CD4-positive, alpha-beta T cell treated with Interleukin-10 for 1 hour (primary cell): ENCODE measurements at regions not wholly inside any gene's neighbourhood (a gene's known extent, or its start where the extent isn't known, plus 50 kb on each side); places are given as distances from the start of the nearest gene placed in this dataset.
A peak's percentile ranks its signal among the peaks of the same experiment; 100 is the strongest.
"Not testable (repeated sequence)": the region's sequence is repeated elsewhere in the genome, so short reads cannot be mapped to it uniquely, and the experiment has no call there.

ENCODE experiments used
- DNase-seq: peaks from one replicate; pipeline ENCODE4 v3.0.0-alpha.2; 2020

- DNase-seq = no peak
Measured at GRCh38 chr6:26235302-26235670, 129.7 kb upstream of the BTN3A2 start.

- not testable (repeated sequence) for DNase-seq
Measured at GRCh38 chr6:26239415-26239814, 125.6 kb upstream of the BTN3A2 start.

GRCh38 chr6:26240157-26241032 lies 124.6 kb upstream of the BTN3A2 start:
- peak; percentile 93 for DNase-seq

GRCh38 chr6:26241033-26241895 lies 123.7 kb upstream of the BTN3A2 start:
- peak; percentile 68 for DNase-seq

DNA sequence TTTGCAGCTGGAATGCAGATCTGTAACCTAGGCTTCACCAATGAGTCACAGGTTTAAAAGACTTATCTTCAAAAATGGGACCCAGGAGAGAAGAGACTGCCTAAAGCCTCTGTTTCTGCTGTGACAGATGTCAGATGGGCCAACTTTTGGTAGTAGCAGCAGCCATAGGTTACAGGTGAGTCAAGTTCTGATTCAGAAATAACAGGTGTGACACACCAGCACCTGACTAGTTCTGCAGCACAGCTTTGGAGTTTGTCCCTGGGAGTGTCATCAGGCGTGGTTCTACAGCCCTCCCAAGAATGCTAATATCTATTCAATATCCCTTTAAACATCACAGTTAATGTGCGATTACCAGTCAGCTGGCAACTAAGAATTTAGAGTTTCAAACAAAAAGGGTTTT lies 121.9 kb upstream of the BTN3A2 start:
- DNase-seq = no peak

- DNase-seq = no peak
Measured at GRCh38 chr6:26243752-26244151, 121.2 kb upstream of the BTN3A2 start.

GRCh38 chr6:26246058-26246457 lies 118.9 kb upstream of the BTN3A2 start:
- DNase-seq = no peak

DNA sequence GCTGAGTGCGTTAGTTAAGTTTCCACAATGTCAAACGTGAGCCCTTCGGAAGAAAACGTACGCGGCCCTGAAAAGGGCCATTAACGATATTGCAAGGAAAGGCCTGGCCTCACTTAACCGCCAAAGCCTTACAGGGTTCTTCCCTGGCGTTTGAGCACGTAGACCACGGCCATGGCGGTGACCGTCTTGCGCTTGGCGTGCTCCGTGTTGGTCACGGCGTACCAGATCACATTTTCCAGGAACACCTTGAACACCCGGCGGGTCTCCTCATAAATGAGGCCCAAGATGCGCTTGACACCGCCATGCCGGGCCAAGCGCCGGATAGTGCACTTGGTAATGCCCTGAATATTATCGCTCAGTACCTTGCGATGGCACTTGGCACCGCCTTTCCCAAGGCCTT lies 118.4 kb upstream of the BTN3A2 start:
- no peak for DNase-seq

DNA sequence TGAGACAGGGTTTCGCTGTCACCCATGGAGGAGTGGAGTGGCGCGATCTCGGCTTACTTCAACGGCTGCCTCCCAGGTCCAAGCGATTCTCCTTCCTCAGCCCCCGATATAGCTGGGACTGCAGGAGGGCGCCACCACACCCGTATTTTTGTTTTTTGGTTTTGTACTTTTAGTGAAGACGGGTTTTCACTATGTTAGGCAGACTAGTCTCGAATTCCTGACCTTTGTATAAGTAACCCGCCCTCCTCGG lies 115.4 kb upstream of the BTN3A2 start:
- DNase-seq = peak; percentile 52

DNA sequence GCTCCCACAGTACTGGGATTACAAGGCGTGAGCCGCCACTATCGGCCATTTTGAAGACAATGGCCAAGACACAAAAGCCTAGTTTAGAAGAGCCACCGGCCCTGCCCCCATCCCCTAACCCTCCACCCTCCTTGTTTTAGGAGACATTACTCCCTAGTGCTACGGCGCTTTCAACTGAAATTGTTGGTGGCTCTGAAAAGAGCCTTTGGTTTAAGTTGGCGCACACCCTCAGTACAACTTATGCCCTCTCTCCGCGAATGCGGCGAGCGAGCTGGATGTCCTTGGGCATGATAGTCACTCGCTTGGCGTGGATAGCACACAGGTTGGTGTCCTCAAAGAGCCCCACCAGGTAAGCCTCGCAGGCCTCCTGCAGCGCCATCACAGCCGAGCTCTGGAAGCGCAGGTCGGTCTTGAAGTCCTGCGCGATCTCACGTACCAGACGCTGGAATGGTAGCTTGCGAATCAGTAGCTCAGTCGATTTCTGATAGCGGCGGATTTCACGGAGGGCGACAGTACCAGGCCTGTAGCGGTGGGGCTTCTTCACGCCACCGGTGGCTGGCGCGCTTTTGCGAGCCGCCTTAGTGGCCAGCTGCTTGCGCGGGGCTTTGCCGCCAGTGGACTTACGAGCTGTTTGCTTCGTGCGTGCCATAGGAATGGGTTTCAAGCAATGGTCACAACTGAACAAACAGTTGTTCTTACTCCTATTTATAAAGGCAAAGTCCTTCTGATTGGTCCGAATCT lies 114.9 kb upstream of the BTN3A2 start:
- peak; percentile 85 for DNase-seq

DNA sequence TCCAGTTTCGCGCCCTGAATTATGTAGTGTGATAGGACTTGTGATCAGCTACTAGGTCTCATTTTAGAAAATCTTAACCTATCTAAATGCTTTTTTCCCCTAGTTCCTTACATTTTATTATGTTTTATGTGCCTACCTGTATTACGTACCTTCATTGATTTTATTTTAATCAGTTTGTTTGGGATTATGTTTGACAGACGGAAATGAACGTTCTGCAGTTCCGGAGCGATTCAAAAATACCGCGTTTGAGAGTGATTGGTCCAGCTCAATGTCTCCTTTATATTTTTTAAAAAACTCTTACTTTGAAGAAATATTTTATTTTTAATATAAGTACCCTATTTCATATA lies 114.3 kb upstream of the BTN3A2 start:
- DNase-seq = peak; percentile 69

- peak; percentile 86 for DNase-seq
Measured at GRCh38 chr6:26251354-26252076, 113.5 kb upstream of the BTN3A2 start.

GRCh38 chr6:26252077-26252472 lies 112.9 kb upstream of the BTN3A2 start:
- no peak for DNase-seq

DNA sequence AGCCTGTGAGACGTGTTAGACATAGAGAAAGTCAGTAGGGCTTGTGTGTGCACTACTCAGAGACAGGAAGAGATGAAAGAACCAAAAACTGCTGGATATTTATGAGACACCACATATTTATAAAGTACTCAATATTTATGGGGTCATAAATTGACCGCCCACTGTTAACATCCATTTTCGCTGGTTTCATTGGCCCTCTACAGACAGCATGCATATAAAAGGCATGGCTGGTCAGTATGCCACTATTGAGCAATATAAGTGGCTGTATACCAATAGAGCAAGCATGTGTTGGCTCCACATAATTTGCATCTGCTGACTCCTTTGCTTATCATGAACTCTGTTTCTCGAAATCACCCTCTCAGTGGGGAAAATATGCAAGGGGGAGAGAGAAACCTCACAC lies 110.3 kb upstream of the BTN3A2 start:
- DNase-seq = no peak

DNA sequence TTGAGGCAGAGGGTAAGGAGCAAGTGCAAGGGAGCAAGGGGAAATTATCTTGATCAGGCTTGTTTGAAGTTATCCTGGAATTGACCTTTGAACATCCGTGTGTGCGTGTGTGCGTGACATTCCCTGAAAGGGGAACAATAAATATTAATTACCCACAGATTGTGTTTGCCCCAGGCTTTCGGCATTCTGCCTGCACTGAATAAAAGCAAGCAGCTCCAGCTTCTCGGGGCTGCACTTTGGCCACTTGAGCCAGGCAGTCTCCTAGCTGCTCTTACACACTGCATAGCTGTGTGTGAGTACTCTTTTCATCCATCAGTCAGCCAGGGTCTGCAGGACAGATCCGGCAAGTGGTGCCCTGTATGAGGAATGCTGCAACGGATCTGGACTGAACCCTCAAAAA lies 107.7 kb upstream of the BTN3A2 start:
- no peak for DNase-seq

DNA sequence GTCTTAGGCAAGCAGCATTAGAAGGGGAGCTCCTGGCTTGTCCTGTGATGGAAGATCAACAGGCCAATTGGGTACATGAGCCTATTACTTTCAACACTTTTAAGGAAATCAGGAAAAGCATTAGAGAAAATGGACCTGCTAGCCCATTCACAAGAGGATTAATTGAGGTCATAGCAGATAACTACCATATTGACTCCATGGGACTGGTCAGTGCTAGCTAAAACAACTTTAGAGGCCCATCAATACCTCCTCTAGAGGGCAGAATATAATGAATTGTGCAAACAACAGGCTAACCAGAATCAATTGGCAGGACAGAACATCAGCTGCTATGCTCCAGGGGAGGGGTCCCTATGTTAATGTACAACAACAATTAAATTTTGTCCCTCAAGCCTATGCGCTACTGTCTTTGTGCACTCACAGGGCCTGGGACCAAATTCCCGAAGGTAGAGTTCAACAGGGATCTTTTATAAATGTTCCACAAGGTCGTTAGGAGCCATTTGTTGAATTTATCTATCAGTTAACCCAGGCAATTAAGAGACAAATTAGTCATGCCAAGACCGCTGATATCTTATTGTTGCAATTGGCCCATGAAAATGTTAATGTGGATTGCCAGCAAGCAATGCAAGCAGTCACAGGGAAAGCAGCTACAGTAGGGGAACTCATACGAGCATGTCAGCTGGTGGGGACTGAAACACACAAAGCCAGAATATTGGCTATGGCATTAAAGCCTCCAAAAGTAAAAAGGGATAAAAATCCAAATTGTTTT lies 106.6 kb upstream of the BTN3A2 start:
- no peak for DNase-seq

- DNase-seq = no peak
Measured at GRCh38 chr6:26260110-26260637, 104.8 kb upstream of the BTN3A2 start.

DNA sequence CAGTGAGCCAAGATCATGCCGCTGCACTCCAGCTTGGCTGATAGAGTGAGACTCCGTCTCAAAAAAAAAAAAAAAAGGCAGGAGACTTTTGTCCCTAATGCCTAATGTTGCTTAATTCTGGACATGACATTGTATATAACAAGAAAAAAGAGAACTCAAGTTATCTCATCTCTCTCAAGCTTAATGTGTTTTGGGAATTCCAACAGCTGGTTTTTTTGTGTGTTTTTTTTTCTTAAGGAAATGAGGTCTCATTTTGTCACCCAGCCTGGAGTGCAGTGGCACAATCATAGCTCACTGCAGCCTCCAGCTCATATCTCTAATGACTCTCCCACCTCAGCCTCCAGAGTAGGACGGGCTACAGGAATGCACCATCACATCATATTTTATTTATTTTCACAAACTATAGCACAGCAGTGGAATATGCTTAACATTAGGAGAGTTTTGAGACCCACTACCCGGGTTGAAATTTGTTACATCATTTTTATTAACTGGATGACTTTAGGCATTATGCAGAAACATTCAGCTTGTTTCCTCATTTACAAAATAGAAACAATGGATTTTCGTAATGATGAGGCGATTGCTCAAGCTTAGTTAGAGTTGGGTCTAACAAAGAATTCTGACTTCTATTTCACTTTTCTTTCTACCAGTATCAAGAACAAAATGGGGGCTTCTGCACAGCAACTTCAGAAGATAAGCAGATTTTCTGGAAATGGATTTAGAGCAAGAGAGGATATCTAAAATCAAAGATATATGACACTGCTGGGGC lies 104.1 kb upstream of the BTN3A2 start:
- no peak for DNase-seq

- no peak for DNase-seq
Measured at GRCh38 chr6:26264547-26264946, 100.5 kb upstream of the BTN3A2 start.

GRCh38 chr6:26267083-26267589 lies 97.9 kb upstream of the BTN3A2 start:
- no peak for DNase-seq
